Gastroesophageal sphincter (tissue), 3 donors: ENCODE measurements at regions not wholly inside any gene's neighbourhood (a gene's known extent, or its start where the extent isn't known, plus 50 kb on each side); places are given as distances from the start of the nearest gene placed in this dataset.

Source experiments
- POLR2A ChIP-seq, 2 donors: fragments of 450-650 bp; IDR thresholded peaks; one replicate each; pipeline ENCODE4 v1.6.1; 2017; ENCODE audit warnings: antibody characterized with exemption in 2 of 2, mild to moderate bottlenecking in 2 of 2, moderate library complexity in 1 of 2
- TF ChIP-seq, protein P1 (sequence below), 4 experiments: fragments of 200-600 bp in 2 of 4; fragments of 450-650 bp in 2 of 4; sonication (generic) in 1 of 4; IDR thresholded peaks; one replicate each; pipeline ENCODE4 v1.5.1; 2017 to 2019; ENCODE audit warnings: antibody characterized with exemption in 4 of 4, mild to moderate bottlenecking in 2 of 4, moderate library complexity in 2 of 4

DNA sequence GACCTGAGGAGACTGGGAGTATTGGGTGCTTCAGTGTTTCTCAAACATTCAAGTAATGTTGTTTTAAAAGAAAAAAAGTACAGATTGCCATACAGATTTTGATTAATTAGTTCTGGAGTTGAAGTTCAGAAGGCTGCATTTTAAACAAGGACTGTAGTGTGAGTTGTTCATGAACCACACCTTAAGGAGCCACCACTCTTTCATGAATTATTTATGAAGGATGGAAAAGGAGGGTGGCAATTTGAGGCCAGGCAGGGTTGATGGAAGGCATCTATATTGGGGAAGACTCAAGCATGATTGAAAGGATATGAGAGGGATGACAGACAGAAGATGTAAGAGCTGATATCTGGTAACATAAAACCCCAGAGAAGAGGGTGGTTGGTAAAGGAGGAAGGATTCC, 146.6 kb upstream of the CAND1 start:
- TF ChIP-seq POLR2A (IDR thresholded peaks at IDR 0.05), result no peak
- TF ChIP-seq, protein P1, sequence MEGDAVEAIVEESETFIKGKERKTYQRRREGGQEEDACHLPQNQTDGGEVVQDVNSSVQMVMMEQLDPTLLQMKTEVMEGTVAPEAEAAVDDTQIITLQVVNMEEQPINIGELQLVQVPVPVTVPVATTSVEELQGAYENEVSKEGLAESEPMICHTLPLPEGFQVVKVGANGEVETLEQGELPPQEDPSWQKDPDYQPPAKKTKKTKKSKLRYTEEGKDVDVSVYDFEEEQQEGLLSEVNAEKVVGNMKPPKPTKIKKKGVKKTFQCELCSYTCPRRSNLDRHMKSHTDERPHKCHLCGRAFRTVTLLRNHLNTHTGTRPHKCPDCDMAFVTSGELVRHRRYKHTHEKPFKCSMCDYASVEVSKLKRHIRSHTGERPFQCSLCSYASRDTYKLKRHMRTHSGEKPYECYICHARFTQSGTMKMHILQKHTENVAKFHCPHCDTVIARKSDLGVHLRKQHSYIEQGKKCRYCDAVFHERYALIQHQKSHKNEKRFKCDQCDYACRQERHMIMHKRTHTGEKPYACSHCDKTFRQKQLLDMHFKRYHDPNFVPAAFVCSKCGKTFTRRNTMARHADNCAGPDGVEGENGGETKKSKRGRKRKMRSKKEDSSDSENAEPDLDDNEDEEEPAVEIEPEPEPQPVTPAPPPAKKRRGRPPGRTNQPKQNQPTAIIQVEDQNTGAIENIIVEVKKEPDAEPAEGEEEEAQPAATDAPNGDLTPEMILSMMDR (IDR thresholded peaks at IDR 0.05), result no peak
